GM23248 (cell line): ENCODE measurements at regions not wholly inside any gene's neighbourhood (a gene's known extent, or its start where the extent isn't known, plus 50 kb on each side); places are given as distances from the start of the nearest gene placed in this dataset.

ENCODE experiments used
- EZH2 ChIP-seq: fragments of 200-600 bp; sonication (generic); IDR thresholded peaks from 2 replicates; pipeline ENCODE4 v1.6.1; 2018; ENCODE audit warnings: antibody characterized with exemption, mild to moderate bottlenecking; ENCODE audit not compliant: insufficient read depth, poor library complexity, severe bottlenecking
- EZH2phosphoT487 ChIP-seq: fragments of 200-600 bp; sonication (generic); IDR thresholded peaks from 2 replicates; pipeline ENCODE4 v1.6.1; 2018; ENCODE audit warnings: antibody characterized with exemption, moderate library complexity, mild to moderate bottlenecking, low read depth; ENCODE audit not compliant: insufficient read depth

- TF ChIP-seq EZH2phosphoT487 (no peak), EZH2 (no peak)
Observed at GRCh38 chr18:70496353-70497294, 207.8 kb downstream of the SOCS6 start.
